Fibroblast of peridontal ligament (primary cell): ENCODE measurements at regions not wholly inside any gene's neighbourhood (a gene's known extent, or its start where the extent isn't known, plus 50 kb on each side); places are given as distances from the start of the nearest gene placed in this dataset.

Source experiments
- DNase-seq: peaks from one replicate; pipeline ENCODE4 v3.0.0-alpha.2; 2010; ENCODE audit errors: extremely low read depth

- peak; percentile 36 for DNase-seq
Observed at GRCh38 chr12:13504074-13504473, 307.5 kb downstream of the EMP1 start.

- DNase-seq: no peak
Observed at GRCh38 chr12:13503094-13503835, 306.7 kb downstream of the EMP1 start.

GRCh38 chr12:13499008-13499407 lies 302.5 kb downstream of the EMP1 start:
- no peak for DNase-seq

- no peak for DNase-seq
Observed at GRCh38 chr12:13496111-13496510, 299.6 kb downstream of the EMP1 start.

GRCh38 chr12:13489246-13489645 lies 292.7 kb downstream of the EMP1 start:
- DNase-seq: no peak

- no peak for DNase-seq
Observed at GRCh38 chr12:13487326-13487725, 290.8 kb downstream of the EMP1 start.

- DNase-seq: no peak
Observed at GRCh38 chr12:13486794-13487193, 290.3 kb downstream of the EMP1 start.

GRCh38 chr12:13478650-13479181 lies 282.2 kb downstream of the EMP1 start:
- no peak for DNase-seq

- no peak for DNase-seq
Observed at GRCh38 chr12:13474381-13474780, 277.9 kb downstream of the EMP1 start.

GRCh38 chr12:13472690-13473089 lies 276.2 kb downstream of the EMP1 start:
- DNase-seq: no peak

- no peak for DNase-seq
Observed at GRCh38 chr12:13471471-13471870, 274.9 kb downstream of the EMP1 start.

GRCh38 chr12:13465635-13466034 lies 269.1 kb downstream of the EMP1 start:
- DNase-seq: peak; percentile 6

- no peak for DNase-seq
Observed at GRCh38 chr12:13463189-13463588, 266.7 kb downstream of the EMP1 start.

GRCh38 chr12:13462450-13462849 lies 265.9 kb downstream of the EMP1 start:
- no peak for DNase-seq

GRCh38 chr12:13455778-13456144 lies 259.2 kb downstream of the EMP1 start:
- DNase-seq: no peak

- no peak for DNase-seq
Observed at GRCh38 chr12:13454991-13455777, 258.7 kb downstream of the EMP1 start.

GRCh38 chr12:13452955-13453570 lies 256.5 kb downstream of the EMP1 start:
- DNase-seq: no peak

GRCh38 chr12:13451776-13452175 lies 255.2 kb downstream of the EMP1 start:
- DNase-seq: no peak

GRCh38 chr12:13450231-13451080 lies 253.9 kb downstream of the EMP1 start:
- no peak for DNase-seq

GRCh38 chr12:13444076-13444475 lies 247.6 kb downstream of the EMP1 start:
- no peak for DNase-seq

- DNase-seq: no peak
Observed at GRCh38 chr12:13443498-13443897, 247.0 kb downstream of the EMP1 start.

- no peak for DNase-seq
Observed at GRCh38 chr12:13443028-13443427, 246.5 kb downstream of the EMP1 start.
